Prostate gland (tissue), 2 donors: ENCODE measurements at regions not wholly inside any gene's neighbourhood (a gene's known extent, or its start where the extent isn't known, plus 50 kb on each side); places are given as distances from the start of the nearest gene placed in this dataset.

Source experiments
- DNase-seq: peaks from one replicate; pipeline ENCODE4 v3.0.0-alpha.2; 2019; ENCODE audit warnings: low spot score
- H3K27ac ChIP-seq, 2 donors: fragments of 200-600 bp; sonication (generic); 2 replicates each; pipeline ENCODE4 v1.5.1; 2017 to 2019
- H3K27me3 ChIP-seq: fragments of 200-600 bp; sonication (generic); replicated peaks from 2 replicates; pipeline ENCODE4 v1.5.1; 2019; ENCODE audit not compliant: insufficient read depth
- H3K36me3 ChIP-seq, 2 donors: fragments of 200-600 bp; sonication (generic); 1 replicate in 1 of 2; 2 replicates in 1 of 2; pipeline versions ENCODE4 v1.5.1 to v1.8.1; 2017 to 2019
- H3K4me1 ChIP-seq: fragments of 200-600 bp; sonication (generic); replicated peaks from 2 replicates; pipeline ENCODE4 v1.5.1; 2019
- H3K4me3 ChIP-seq, 2 donors: fragments of 200-600 bp; sonication (generic); 2 replicates each; pipeline ENCODE4 v1.5.1; 2017 to 2019
- H3K9me3 ChIP-seq: fragments of 200-600 bp; sonication (generic); 2 replicates; pipeline ENCODE4 v1.5.1; 2017
- POLR2A ChIP-seq: fragments of 450-650 bp; IDR thresholded peaks from one replicate; pipeline ENCODE4 v1.6.1; 2016; ENCODE audit warnings: antibody characterized with exemption, mild to moderate bottlenecking
- POLR2AphosphoS5 ChIP-seq: sonication (generic); formaldehyde crosslinking; IDR thresholded peaks from one replicate; pipeline ENCODE4 v1.6.1; 2017; ENCODE audit warnings: antibody characterized with exemption
- WGBS: methylation state at CpG from one replicate; pipeline ENCODE4 v1.1.5; 2018; 5-methylcytosine and 5-hydroxymethylcytosine counted together
- intact Hi-C: fragments of 100-400 bp; cut with DNase I; formaldehyde crosslinking; loops from one replicate; pipeline ENCODE4 v1.14.2; 2022
- TF ChIP-seq, protein P1 (sequence below), 4 experiments: fragments of 200-600 bp in 2 of 4; fragments of 450-650 bp in 2 of 4; sonication (generic) in 2 of 4; IDR thresholded peaks; 1 replicate in 3 of 4; 2 replicates in 1 of 4; pipeline ENCODE4 v1.5.1; 2016 to 2019; ENCODE audit warnings: antibody characterized with exemption in 4 of 4, mild to moderate bottlenecking in 2 of 4, moderate library complexity in 2 of 4

GRCh38 chr21:27562303-27562702 lies 595.4 kb upstream of the ADAMTS5 start:
- Histone ChIP-seq H3K27ac (no peak overlapping the region), H3K27me3 (no peaks in the 10 kb centered on the region), H3K36me3 (no peaks in the 10 kb centered on the region), H3K9me3 (no peaks in the 10 kb centered on the region), H3K4me1 (no peaks in the 10 kb centered on the region), H3K4me3 (no peak overlapping the region)
- intact Hi-C loops, result no loop called here
- DNase-seq, result no peak
- 93% methylated on average over 6 of the region's 6 CpGs for WGBS
- TF ChIP-seq POLR2AphosphoS5 (no peak), POLR2A (no peak)
- TF ChIP-seq, protein P1, sequence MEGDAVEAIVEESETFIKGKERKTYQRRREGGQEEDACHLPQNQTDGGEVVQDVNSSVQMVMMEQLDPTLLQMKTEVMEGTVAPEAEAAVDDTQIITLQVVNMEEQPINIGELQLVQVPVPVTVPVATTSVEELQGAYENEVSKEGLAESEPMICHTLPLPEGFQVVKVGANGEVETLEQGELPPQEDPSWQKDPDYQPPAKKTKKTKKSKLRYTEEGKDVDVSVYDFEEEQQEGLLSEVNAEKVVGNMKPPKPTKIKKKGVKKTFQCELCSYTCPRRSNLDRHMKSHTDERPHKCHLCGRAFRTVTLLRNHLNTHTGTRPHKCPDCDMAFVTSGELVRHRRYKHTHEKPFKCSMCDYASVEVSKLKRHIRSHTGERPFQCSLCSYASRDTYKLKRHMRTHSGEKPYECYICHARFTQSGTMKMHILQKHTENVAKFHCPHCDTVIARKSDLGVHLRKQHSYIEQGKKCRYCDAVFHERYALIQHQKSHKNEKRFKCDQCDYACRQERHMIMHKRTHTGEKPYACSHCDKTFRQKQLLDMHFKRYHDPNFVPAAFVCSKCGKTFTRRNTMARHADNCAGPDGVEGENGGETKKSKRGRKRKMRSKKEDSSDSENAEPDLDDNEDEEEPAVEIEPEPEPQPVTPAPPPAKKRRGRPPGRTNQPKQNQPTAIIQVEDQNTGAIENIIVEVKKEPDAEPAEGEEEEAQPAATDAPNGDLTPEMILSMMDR (IDR thresholded peaks at IDR 0.05), result no peak

DNA sequence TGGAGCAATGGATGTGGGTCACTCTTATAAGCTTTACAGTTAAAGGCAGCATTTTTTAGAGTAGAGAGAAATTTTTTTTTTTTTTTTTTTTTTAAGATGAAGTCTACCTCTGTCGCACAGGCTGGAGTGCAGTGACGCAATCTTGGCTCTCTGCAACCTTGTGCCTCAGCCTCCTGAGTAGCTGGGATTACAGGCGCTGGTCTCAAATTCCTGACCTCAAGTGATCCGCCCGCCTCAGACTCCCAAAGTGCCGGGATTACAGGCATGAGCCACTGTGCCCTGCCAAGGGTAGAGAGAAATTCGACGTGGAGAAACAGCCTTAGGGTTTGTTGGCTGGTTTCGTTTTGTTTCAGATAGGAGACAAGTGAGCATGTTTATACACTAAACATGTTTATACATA lies 594.2 kb upstream of the ADAMTS5 start:
- Histone ChIP-seq H3K27ac (no peak overlapping the region), H3K9me3 (no peaks in the 10 kb centered on the region), H3K4me1 (no peaks in the 10 kb centered on the region), H3K27me3 (no peaks in the 10 kb centered on the region), H3K4me3 (no peak overlapping the region), H3K36me3 (no peaks in the 10 kb centered on the region)
- WGBS, result 76% methylated on average over 9 of the region's 9 CpGs
- intact Hi-C loops, result no loop called here
- no peak for DNase-seq
- TF ChIP-seq POLR2AphosphoS5 (no peak), POLR2A (no peak)
- TF ChIP-seq, protein P1 (IDR thresholded peaks at IDR 0.05), result no peak

DNA sequence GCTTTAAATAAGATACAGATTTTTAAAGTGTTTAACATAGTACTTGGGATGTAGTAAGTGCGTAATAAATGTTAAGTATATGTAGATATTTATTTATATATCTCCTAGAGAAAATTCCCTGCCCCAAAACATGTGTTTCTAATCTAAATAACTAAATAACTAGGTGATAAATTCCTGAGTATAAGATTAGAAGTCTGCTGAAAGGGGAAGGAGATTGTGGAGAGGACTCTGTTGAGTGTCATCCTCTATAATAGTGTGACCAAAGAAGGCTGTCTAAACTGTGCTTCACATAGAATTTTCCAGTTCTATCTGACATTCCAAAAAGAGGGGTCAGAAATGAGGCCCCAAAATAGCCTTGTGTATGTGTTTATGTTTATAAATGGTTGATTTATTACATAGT lies 590.5 kb upstream of the ADAMTS5 start:
- intact Hi-C loops, result no loop called here
- no peak overlapping the region for H3K4me3 ChIP-seq
- no peaks in the 10 kb centered on the region for H3K4me1 ChIP-seq
- WGBS, result 100% methylated on average over 1 of the region's 1 CpG
- TF ChIP-seq POLR2AphosphoS5, result no peak
- TF ChIP-seq, protein P1 (IDR thresholded peaks at IDR 0.05), result no peak
- TF ChIP-seq POLR2A, result no peak
- DNase-seq, result no peak
- H3K27me3 ChIP-seq, result no peaks in the 10 kb centered on the region
- H3K9me3 ChIP-seq, result no peaks in the 10 kb centered on the region
- H3K27ac ChIP-seq, result no peak overlapping the region
- no peaks in the 10 kb centered on the region for H3K36me3 ChIP-seq

- Histone ChIP-seq H3K4me3 (no peak overlapping the region), H3K9me3 (no peaks in the 10 kb centered on the region), H3K4me1 (no peaks in the 10 kb centered on the region), H3K36me3 (no peaks in the 10 kb centered on the region), H3K27ac (no peak overlapping the region), H3K27me3 (no peaks in the 10 kb centered on the region)
- TF ChIP-seq POLR2AphosphoS5 (no peak), POLR2A (no peak)
- TF ChIP-seq, protein P1 (IDR thresholded peaks at IDR 0.05), result no peak
- intact Hi-C loops, result no loop called here
- WGBS, result 97% methylated on average over 2 of the region's 2 CpGs
- no peak for DNase-seq
Observed at GRCh38 chr21:27555996-27556395, 589.1 kb upstream of the ADAMTS5 start.

GRCh38 chr21:27550287-27550686 lies 583.4 kb upstream of the ADAMTS5 start:
- no peak overlapping the region for H3K4me3 ChIP-seq
- DNase-seq, result no peak
- no peak for TF ChIP-seq POLR2AphosphoS5
- TF ChIP-seq, protein P1 (IDR thresholded peaks at IDR 0.05), result no peak
- TF ChIP-seq POLR2A, result no peak

More at GRCh38 chr21:27550287-27550686, 583.4 kb upstream of the ADAMTS5 start:
- intact Hi-C loops, result no loop called here
- Histone ChIP-seq H3K4me1 (no peaks in the 10 kb centered on the region), H3K9me3 (no peaks in the 10 kb centered on the region), H3K27ac (no peak overlapping the region), H3K27me3 (no peaks in the 10 kb centered on the region), H3K36me3 (no peaks in the 10 kb centered on the region)
